ENCODE measurements at regions not wholly inside any gene's neighbourhood (a gene's known extent, or its start where the extent isn't known, plus 50 kb on each side); places are given as distances from the start of the nearest gene placed in this dataset.

DNA sequence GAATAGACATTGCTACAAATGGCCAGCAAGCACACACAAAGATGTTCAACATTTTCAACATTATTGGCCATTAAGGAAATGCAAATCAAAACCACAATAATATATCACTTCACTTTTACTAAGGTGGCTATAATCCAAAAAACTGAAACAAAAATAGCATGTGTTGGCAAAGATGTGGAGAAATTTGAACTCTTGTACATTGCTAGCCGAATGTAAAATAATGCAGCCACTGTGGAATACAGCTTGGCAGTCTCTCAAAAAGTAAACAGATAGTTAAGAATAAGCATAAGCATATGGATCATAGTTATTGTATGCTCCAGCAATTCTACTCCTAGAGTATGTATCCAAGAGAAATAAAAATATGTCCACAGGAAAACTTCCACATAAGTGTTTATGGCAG, 192.5 kb downstream of the EN1 start:
- Histone ChIP-seq H3K4me2 (ENCODE audit: low read depth, low read length, poor library complexity, severe bottlenecking) (no peak overlapping the region), H4K20me1 (ENCODE audit: low read depth, low read length) (no peaks in the 10 kb centered on the region), H3F3A (ENCODE audit: insufficient read depth) (no peaks in the 10 kb centered on the region), H3K9me3 (ENCODE audit: insufficient read depth, low read length) (no peaks in the 10 kb centered on the region), H3K9me2 (replicated peaks; ENCODE audit: insufficient read depth, low read length) (no peaks in the 10 kb centered on the region), H3K79me2 (ENCODE audit: insufficient read depth, low read length) (no peaks in the 10 kb centered on the region), H3K4me3 (ENCODE audit: insufficient read depth, low read length, poor library complexity, severe bottlenecking) (no peak overlapping the region), H3K27me3 (ENCODE audit: low read length) (no peaks in the 10 kb centered on the region), H3K36me3 (ENCODE audit: low read length) (no peaks in the 10 kb centered on the region), H2AFZ (ENCODE audit: low read depth, low read length, severe bottlenecking) (no peak overlapping the region), H3K9ac (ENCODE audit: low read length) (no peak overlapping the region), H3K27ac (ENCODE audit: low read depth, low read length) (no peak overlapping the region)
- TF ChIP-seq, protein P1, sequence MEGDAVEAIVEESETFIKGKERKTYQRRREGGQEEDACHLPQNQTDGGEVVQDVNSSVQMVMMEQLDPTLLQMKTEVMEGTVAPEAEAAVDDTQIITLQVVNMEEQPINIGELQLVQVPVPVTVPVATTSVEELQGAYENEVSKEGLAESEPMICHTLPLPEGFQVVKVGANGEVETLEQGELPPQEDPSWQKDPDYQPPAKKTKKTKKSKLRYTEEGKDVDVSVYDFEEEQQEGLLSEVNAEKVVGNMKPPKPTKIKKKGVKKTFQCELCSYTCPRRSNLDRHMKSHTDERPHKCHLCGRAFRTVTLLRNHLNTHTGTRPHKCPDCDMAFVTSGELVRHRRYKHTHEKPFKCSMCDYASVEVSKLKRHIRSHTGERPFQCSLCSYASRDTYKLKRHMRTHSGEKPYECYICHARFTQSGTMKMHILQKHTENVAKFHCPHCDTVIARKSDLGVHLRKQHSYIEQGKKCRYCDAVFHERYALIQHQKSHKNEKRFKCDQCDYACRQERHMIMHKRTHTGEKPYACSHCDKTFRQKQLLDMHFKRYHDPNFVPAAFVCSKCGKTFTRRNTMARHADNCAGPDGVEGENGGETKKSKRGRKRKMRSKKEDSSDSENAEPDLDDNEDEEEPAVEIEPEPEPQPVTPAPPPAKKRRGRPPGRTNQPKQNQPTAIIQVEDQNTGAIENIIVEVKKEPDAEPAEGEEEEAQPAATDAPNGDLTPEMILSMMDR (IDR thresholded peaks at IDR 0.05; ENCODE audit: insufficient read depth, low read length, poor library complexity, severe bottlenecking), result no peak
- no peak for TF ChIP-seq EZH2phosphoT487 (conservative IDR thresholded peaks at IDR 0.05; ENCODE audit: low read length)

DNA sequence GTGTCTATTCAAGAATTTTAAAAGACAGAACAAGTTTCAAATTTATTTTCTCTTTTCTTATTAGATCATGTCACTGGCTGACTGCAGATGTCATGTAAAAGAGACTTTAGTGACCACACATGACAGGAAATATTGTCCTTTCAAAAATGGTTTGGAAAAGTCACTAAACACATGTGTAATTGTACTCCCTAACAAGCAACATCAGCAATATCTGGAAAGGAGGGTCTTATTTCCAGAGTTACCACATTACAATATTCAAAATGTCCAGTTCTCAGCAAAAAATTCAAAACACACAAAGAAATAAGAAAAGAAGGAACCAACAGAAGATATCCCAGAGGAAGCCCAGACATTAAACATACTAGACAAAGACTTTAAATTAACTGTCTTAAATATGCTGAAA, 197.1 kb downstream of the EN1 start:
- Histone ChIP-seq H2AFZ (ENCODE audit: low read depth, low read length, severe bottlenecking) (no peak overlapping the region), H3K79me2 (ENCODE audit: insufficient read depth, low read length) (no peaks in the 10 kb centered on the region), H3K4me3 (ENCODE audit: insufficient read depth, low read length, poor library complexity, severe bottlenecking) (no peak overlapping the region), H3K9me2 (replicated peaks; ENCODE audit: insufficient read depth, low read length) (no peaks in the 10 kb centered on the region), H4K20me1 (ENCODE audit: low read depth, low read length) (no peaks in the 10 kb centered on the region), H3K4me2 (ENCODE audit: low read depth, low read length, poor library complexity, severe bottlenecking) (no peak overlapping the region), H3K27ac (ENCODE audit: low read depth, low read length) (no peak overlapping the region), H3K36me3 (ENCODE audit: low read length) (no peaks in the 10 kb centered on the region), H3F3A (ENCODE audit: insufficient read depth) (no peaks in the 10 kb centered on the region), H3K9me3 (ENCODE audit: insufficient read depth, low read length) (no peaks in the 10 kb centered on the region), H3K9ac (ENCODE audit: low read length) (no peak overlapping the region), H3K27me3 (ENCODE audit: low read length) (no peaks in the 10 kb centered on the region)
- TF ChIP-seq, protein P1 (IDR thresholded peaks at IDR 0.05; ENCODE audit: insufficient read depth, low read length, poor library complexity, severe bottlenecking), result no peak
- no peak for TF ChIP-seq EZH2phosphoT487 (conservative IDR thresholded peaks at IDR 0.05; ENCODE audit: low read length)

DNA sequence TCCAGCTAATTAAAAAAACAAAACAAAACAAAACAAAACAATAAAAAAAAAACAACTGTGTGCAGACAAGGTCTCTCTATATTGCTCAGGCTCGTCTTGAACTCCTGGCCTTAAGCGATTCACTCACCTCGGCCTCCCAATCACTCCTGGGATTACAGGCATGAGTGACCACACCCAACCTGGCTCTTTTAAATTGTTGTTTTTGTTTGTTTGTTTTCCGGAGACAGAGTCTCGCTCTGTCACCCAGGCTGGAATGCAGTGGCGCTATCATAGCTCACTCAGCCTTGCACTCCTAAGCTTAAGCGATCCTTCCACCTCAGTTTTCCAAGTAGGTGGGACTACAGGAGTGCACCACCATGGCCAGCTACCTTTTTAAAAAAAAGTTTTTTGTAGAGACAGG, 201.6 kb downstream of the EN1 start:
- Histone ChIP-seq H3K27me3 (ENCODE audit: low read length) (no peaks in the 10 kb centered on the region), H3K9me2 (replicated peaks; ENCODE audit: insufficient read depth, low read length) (no peaks in the 10 kb centered on the region), H3K27ac (ENCODE audit: low read depth, low read length) (no peak overlapping the region), H3K36me3 (ENCODE audit: low read length) (no peaks in the 10 kb centered on the region), H3F3A (ENCODE audit: insufficient read depth) (no peaks in the 10 kb centered on the region), H3K9ac (ENCODE audit: low read length) (no peak overlapping the region), H3K4me2 (ENCODE audit: low read depth, low read length, poor library complexity, severe bottlenecking) (no peak overlapping the region), H3K9me3 (ENCODE audit: insufficient read depth, low read length) (no peaks in the 10 kb centered on the region), H3K4me3 (ENCODE audit: insufficient read depth, low read length, poor library complexity, severe bottlenecking) (no peak overlapping the region), H3K79me2 (ENCODE audit: insufficient read depth, low read length) (no peaks in the 10 kb centered on the region), H2AFZ (ENCODE audit: low read depth, low read length, severe bottlenecking) (no peak overlapping the region), H4K20me1 (ENCODE audit: low read depth, low read length) (no peaks in the 10 kb centered on the region)
- TF ChIP-seq, protein P1 (IDR thresholded peaks at IDR 0.05; ENCODE audit: insufficient read depth, low read length, poor library complexity, severe bottlenecking), result no peak
- no peak for TF ChIP-seq EZH2phosphoT487 (conservative IDR thresholded peaks at IDR 0.05; ENCODE audit: low read length)

DNA sequence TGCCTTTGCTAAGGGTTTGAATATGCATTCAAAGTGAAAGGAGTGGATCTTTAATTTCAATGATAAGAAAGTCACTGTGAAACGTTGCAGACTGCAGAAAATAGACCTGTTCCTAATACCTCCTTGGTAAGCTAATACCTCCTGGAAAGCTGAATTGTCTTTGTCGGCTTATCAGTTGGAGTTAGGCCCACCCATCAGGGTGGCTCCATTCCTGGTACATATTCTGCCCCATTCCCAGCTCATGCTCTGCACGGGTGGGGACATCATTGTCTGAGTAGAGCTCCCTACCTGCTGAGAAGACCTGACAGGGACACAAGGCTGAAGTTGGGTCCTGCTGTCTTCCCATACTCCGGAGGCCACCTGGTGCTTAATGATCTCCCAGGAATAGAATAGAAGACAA, 203.3 kb downstream of the EN1 start:
- Histone ChIP-seq H4K20me1 (ENCODE audit: low read depth, low read length) (no peaks in the 10 kb centered on the region), H3K9me2 (replicated peaks; ENCODE audit: insufficient read depth, low read length) (no peaks in the 10 kb centered on the region), H3K4me3 (ENCODE audit: insufficient read depth, low read length, poor library complexity, severe bottlenecking) (no peak overlapping the region), H3K9me3 (ENCODE audit: insufficient read depth, low read length) (no peaks in the 10 kb centered on the region), H3F3A (ENCODE audit: insufficient read depth) (no peaks in the 10 kb centered on the region), H3K9ac (ENCODE audit: low read length) (no peak overlapping the region), H2AFZ (ENCODE audit: low read depth, low read length, severe bottlenecking) (no peak overlapping the region), H3K4me2 (ENCODE audit: low read depth, low read length, poor library complexity, severe bottlenecking) (no peak overlapping the region), H3K27me3 (ENCODE audit: low read length) (no peaks in the 10 kb centered on the region), H3K27ac (ENCODE audit: low read depth, low read length) (no peak overlapping the region), H3K79me2 (ENCODE audit: insufficient read depth, low read length) (no peaks in the 10 kb centered on the region), H3K36me3 (ENCODE audit: low read length) (no peaks in the 10 kb centered on the region)
- TF ChIP-seq, protein P1 (IDR thresholded peaks at IDR 0.05; ENCODE audit: insufficient read depth, low read length, poor library complexity, severe bottlenecking), result no peak
- TF ChIP-seq EZH2phosphoT487 (conservative IDR thresholded peaks at IDR 0.05; ENCODE audit: low read length), result no peak

Measured in SU-DHL-6 (cell line).